H1 (cell line): ENCODE measurements at regions not wholly inside any gene's neighbourhood (a gene's known extent, or its start where the extent isn't known, plus 50 kb on each side); places are given as distances from the start of the nearest gene placed in this dataset.

Experiments
- CTCF ChIA-PET: fragments of 300-600 bp; sonication (Branson Sonifier 250); formaldehyde crosslinking; loops from one replicate; lab custom pipeline; 2021; ENCODE audit not compliant: partially characterized antibody; lab: Charles Lee
- POLR2A ChIA-PET: fragments of 300-600 bp; sonication (Branson Sonifier 250); formaldehyde crosslinking; loops from one replicate; lab custom pipeline; 2021; ENCODE audit warnings: inconsistent platforms; ENCODE audit not compliant: partially characterized antibody; lab: Charles Lee
- DNase-seq, 2 experiments: peaks; one replicate each; pipeline versions ENCODE4 v3.0.0 to v3.0.0-alpha.2; 2010 to 2022; ENCODE audit warnings: low spot score in 2 of 2, low read depth in 1 of 2, mixed read lengths in 1 of 2
- FAIRE-seq: peaks from 2 replicates; lab custom pipeline; 2011; peaks lifted over from hg19 to GRCh38; lab: Jason Lieb, UNC
- H2AFZ ChIP-seq: 2 replicates; pipeline ENCODE4 v1.8.1; 2012; ENCODE audit warnings: low read length, inconsistent platforms
- H2AK5ac ChIP-seq: 2 replicates; pipeline ENCODE4 v1.6.1; 2013; ENCODE audit warnings: low read depth, low read length
- H2BK120ac ChIP-seq: replicated peaks from 2 replicates; pipeline ENCODE3; 2013; ENCODE audit warnings: low read depth, low read length, inconsistent platforms
- H2BK12ac ChIP-seq: 2 replicates; pipeline ENCODE4 v1.6.1; 2013; ENCODE audit warnings: low read depth, low read length
- H2BK15ac ChIP-seq: 2 replicates; pipeline ENCODE4 v1.6.1; 2013; ENCODE audit warnings: low read length
- H2BK20ac ChIP-seq: 2 replicates; pipeline ENCODE4 v1.6.1; 2013; ENCODE audit warnings: low read length
- H2BK5ac ChIP-seq: 2 replicates; pipeline ENCODE4 v1.6.1; 2013; ENCODE audit warnings: low read depth, low read length
- H3K14ac ChIP-seq: 2 replicates; pipeline ENCODE4 v1.6.1; 2013; ENCODE audit warnings: inconsistent platforms; ENCODE audit not compliant: insufficient read length
- H3K18ac ChIP-seq: 2 replicates; pipeline ENCODE4 v1.6.1; 2013; ENCODE audit warnings: low read length; ENCODE audit errors: extremely low read depth
- H3K23ac ChIP-seq: 2 replicates; pipeline ENCODE4 v1.6.1; 2013; ENCODE audit warnings: inconsistent platforms; ENCODE audit not compliant: insufficient read length
- H3K23me2 ChIP-seq: 2 replicates; pipeline ENCODE4 v1.6.1; 2013; ENCODE audit warnings: low read depth, low read length
- H3K27ac ChIP-seq: 2 replicates; pipeline ENCODE4 v1.6.1; 2011; ENCODE audit warnings: low read depth, low read length, inconsistent platforms
- H3K27me3 ChIP-seq, 4 experiments: replicated peaks in 1 of 4; 1 replicate in 1 of 4; 2 replicates in 3 of 4; pipeline versions ENCODE4 v1.6.1 to v1.8.1; 2011 to 2013; ENCODE audit warnings: low read length in 3 of 4, mild to moderate bottlenecking in 3 of 4, inconsistent platforms in 2 of 4, mixed read lengths in 2 of 4, moderate library complexity in 1 of 4; ENCODE audit not compliant: control insufficient read depth in 3 of 4, insufficient read depth in 3 of 4; ENCODE audit errors: extremely low read depth in 1 of 4
- H3K36me3 ChIP-seq, 4 experiments: 2 replicates each; pipeline versions ENCODE4 v1.6.1 to v1.8.1; 2011 to 2013; ENCODE audit warnings: mild to moderate bottlenecking in 4 of 4, low read length in 3 of 4, moderate library complexity in 2 of 4, control low read depth in 1 of 4, inconsistent platforms in 1 of 4; ENCODE audit not compliant: insufficient read depth in 4 of 4, control insufficient read depth in 2 of 4
- H3K4ac ChIP-seq: replicated peaks from 2 replicates; pipeline ENCODE3; 2013; ENCODE audit warnings: low read length, low read depth, mixed read lengths, inconsistent platforms; ENCODE audit not compliant: insufficient read length
- H3K4me1 ChIP-seq, 4 experiments: replicated peaks in 1 of 4; 1 replicate in 1 of 4; 2 replicates in 3 of 4; pipeline versions ENCODE4 v1.6.1 to v1.8.1; 2011 to 2013; ENCODE audit warnings: low read length in 3 of 4, inconsistent platforms in 2 of 4, mixed read lengths in 1 of 4; ENCODE audit not compliant: insufficient read depth in 4 of 4, control insufficient read depth in 3 of 4
- H3K4me2 ChIP-seq, 2 experiments: 2 replicates each; pipeline versions ENCODE4 v1.6.1 to v1.8.1; 2011 to 2013; ENCODE audit warnings: low read depth in 2 of 2, low read length in 2 of 2, control low read depth in 1 of 2, inconsistent platforms in 1 of 2, mild to moderate bottlenecking in 1 of 2; ENCODE audit not compliant: insufficient read depth in 1 of 2
- H3K4me3 ChIP-seq, 4 experiments: fragments of 200-600, 300-600 bp in 1 of 4; sonication (generic), shearing (Covaris generic), sonication (Bioruptor Twin) in 1 of 4; 2 replicates each; pipeline versions ENCODE4 v1.5.1 to v1.8.1; 2011 to 2016; ENCODE audit warnings: low read length in 4 of 4, low read depth in 3 of 4, control low read depth in 2 of 4, inconsistent platforms in 2 of 4, mild to moderate bottlenecking in 2 of 4, mixed read lengths in 1 of 4, moderate library complexity in 1 of 4; ENCODE audit not compliant: insufficient read depth in 2 of 4; ENCODE audit errors: extremely low read depth in 1 of 4
- H3K56ac ChIP-seq: replicated peaks from 2 replicates; pipeline ENCODE3; 2013; ENCODE audit warnings: low read depth, mild to moderate bottlenecking, mixed read lengths, low read length, inconsistent platforms; ENCODE audit not compliant: insufficient read length
- H3K79me1 ChIP-seq: 2 replicates; pipeline ENCODE4 v1.6.1; 2013; ENCODE audit warnings: low read depth, low read length, control low read depth
- H3K79me2 ChIP-seq, 2 experiments: 2 replicates each; pipeline versions ENCODE4 v1.6.1 to v1.8.1; 2012 to 2013; ENCODE audit warnings: low read length in 2 of 2, mild to moderate bottlenecking in 2 of 2, inconsistent platforms in 1 of 2; ENCODE audit not compliant: insufficient read depth in 2 of 2, control insufficient read depth in 1 of 2
- H3K9ac ChIP-seq, 4 experiments: replicated peaks in 1 of 4; 1 replicate in 1 of 4; 2 replicates in 3 of 4; pipeline versions ENCODE4 v1.6.1 to v1.8.1; 2011 to 2013; ENCODE audit warnings: low read depth in 3 of 4, low read length in 3 of 4, control low read depth in 2 of 4, mild to moderate bottlenecking in 2 of 4, moderate library complexity in 2 of 4, inconsistent platforms in 1 of 4; ENCODE audit errors: extremely low read depth in 1 of 4
- H3K9me3 ChIP-seq, 2 experiments: 2 replicates each; pipeline versions ENCODE4 v1.6.1 to v1.8.1; 2012 to 2013; ENCODE audit warnings: mild to moderate bottlenecking in 2 of 2, moderate library complexity in 2 of 2, control low read depth in 1 of 2, inconsistent platforms in 1 of 2, low read depth in 1 of 2, low read length in 1 of 2, mixed read lengths in 1 of 2; ENCODE audit not compliant: insufficient read depth in 2 of 2
- H4K20me1 ChIP-seq, 2 experiments: replicated peaks in 1 of 2; 2 replicates each; pipeline versions ENCODE3 to v1.8.1; 2011 to 2013; ENCODE audit warnings: inconsistent platforms in 2 of 2, low read length in 2 of 2, mild to moderate bottlenecking in 1 of 2; ENCODE audit not compliant: insufficient read depth in 2 of 2, control insufficient read depth in 1 of 2
- H4K5ac ChIP-seq: 2 replicates; pipeline ENCODE4 v1.6.1; 2013; ENCODE audit warnings: low read length, low read depth, mixed read lengths, inconsistent platforms; ENCODE audit not compliant: insufficient read length
- H4K8ac ChIP-seq: 2 replicates; pipeline ENCODE4 v1.8.0; 2013; ENCODE audit warnings: mild to moderate bottlenecking, moderate library complexity, low read length, inconsistent platforms; ENCODE audit not compliant: insufficient read depth; ENCODE audit errors: extremely low read depth
- H4K91ac ChIP-seq: replicated peaks from 2 replicates; pipeline ENCODE3; 2013; ENCODE audit warnings: low read length, mixed read lengths, inconsistent platforms; ENCODE audit not compliant: insufficient read length
- SIRT6 ChIP-seq: IDR thresholded peaks from one replicate; pipeline ENCODE4 v1.7.1; 2012; ENCODE audit warnings: low read length, inconsistent platforms
- ZNF274 ChIP-seq: IDR thresholded peaks from 2 replicates; pipeline ENCODE4 v1.7.0; 2012; ENCODE audit warnings: low read length, borderline replicate concordance; ENCODE audit errors: extremely low read depth
- WGBS, 2 experiments: shearing (Covaris generic) in 1 of 2; methylation state at CpG; one replicate each; pipeline versions ENCODE4 v1.1.6 to v1.1.7; 2013 to 2015; ENCODE audit warnings: low lambda C conversion rate in 2 of 2, mixed read lengths in 2 of 2, inconsistent platforms in 1 of 2, low coverage in 1 of 2, missing lambda C conversion rate in 1 of 2; ENCODE audit not compliant: insufficient replicate concordance in 2 of 2, insufficient coverage in 1 of 2, insufficient read length in 1 of 2; ENCODE audit errors: extremely low coverage in 1 of 2, missing lambda C conversion rate in 1 of 2; 5-methylcytosine and 5-hydroxymethylcytosine counted together

DNA sequence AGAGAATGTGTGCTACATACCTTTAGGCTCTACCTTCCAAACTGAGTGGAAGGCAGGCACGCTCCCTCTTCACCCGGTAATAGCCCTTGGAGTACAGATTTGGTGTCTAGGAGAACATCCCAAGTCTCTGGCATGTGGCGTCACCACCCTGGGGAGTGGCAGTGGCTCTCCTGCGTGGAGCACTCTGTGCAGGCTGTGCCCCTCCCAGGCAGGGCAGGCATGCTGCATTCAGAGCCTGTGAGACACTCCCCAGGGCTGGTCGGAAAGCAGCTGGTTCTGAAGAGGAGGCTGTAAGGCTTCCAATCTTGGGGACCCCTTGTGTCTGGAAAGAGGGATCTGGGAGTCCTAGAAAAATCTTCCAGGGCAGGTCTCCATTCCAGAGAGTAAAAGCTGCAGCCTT lies 193.3 kb downstream of the ANKRD30B start:
- Histone ChIP-seq H3K23ac (no peak overlapping the region), H3K79me1 (no peaks in the 10 kb centered on the region), H2BK12ac (no peak overlapping the region), H2AK5ac (no peak overlapping the region), H3K4me2 (no peak overlapping the region), H3K18ac (no peak overlapping the region), H3K79me2 (no peaks in the 10 kb centered on the region), H2BK120ac (no peak overlapping the region), H3K27ac (no peak overlapping the region), H4K91ac (no peak overlapping the region), H3K36me3 (no peaks in the 10 kb centered on the region), H3K9me3 (peaks cover 46 to 97% of the 10 kb centered on the region in 2 experiments), H2BK15ac (no peak overlapping the region), H3K9ac (no peak overlapping the region), H3K4me1 (no peaks in the 10 kb centered on the region), H4K8ac (no peak overlapping the region), H2BK5ac (no peak overlapping the region), H3K4me3 (no peak overlapping the region), H2AFZ (no peak overlapping the region), H4K20me1 (no peaks in the 10 kb centered on the region), H3K14ac (no peak overlapping the region), H2BK20ac (no peak overlapping the region), H3K27me3 (no peaks in the 10 kb centered on the region), H3K56ac (no peak overlapping the region), H3K4ac (no peak overlapping the region), H3K23me2 (no peaks in the 10 kb centered on the region), H4K5ac (no peak overlapping the region)
- no peak for FAIRE-seq
- DNase-seq = no peak
- TF ChIP-seq ZNF274 (no peak), SIRT6 (no peak)
- CTCF ChIA-PET = no interaction called here
- WGBS, 2 experiments = 64% methylated on average over 5 of the region's 5 CpGs; no CpG with 5 or more reads in 1 of the 2 experiments
- POLR2A ChIA-PET = no interaction called here
